Mesenchymal stem cell (in vitro differentiated cells and primary cell): ENCODE measurements at regions not wholly inside any gene's neighbourhood (a gene's known extent, or its start where the extent isn't known, plus 50 kb on each side); places are given as distances from the start of the nearest gene placed in this dataset.

Source experiments
- DNase-seq: peaks from one replicate; pipeline ENCODE4 v3.0.0-alpha.2; 2013
- H2AFZ ChIP-seq: one replicate; pipeline ENCODE4 v1.6.1; 2013; ENCODE audit warnings: low read depth, mild to moderate bottlenecking, control low read depth, inconsistent platforms, low read length, moderate library complexity
- H2AK5ac ChIP-seq: 2 replicates; pipeline ENCODE4 v1.6.1; 2013; ENCODE audit warnings: low read length, moderate library complexity, mild to moderate bottlenecking, inconsistent platforms; ENCODE audit not compliant: severe bottlenecking
- H2BK120ac ChIP-seq: one replicate; pipeline ENCODE4 v1.6.1; 2013; ENCODE audit warnings: low read depth, mild to moderate bottlenecking, inconsistent platforms, low read length, moderate library complexity
- H2BK12ac ChIP-seq, 2 experiments: one replicate each; pipeline ENCODE4 v1.6.1; 2013; ENCODE audit warnings: inconsistent platforms in 2 of 2, low read length in 2 of 2, mild to moderate bottlenecking in 2 of 2, moderate library complexity in 2 of 2, control low read depth in 1 of 2
- H2BK15ac ChIP-seq: one replicate; pipeline ENCODE4 v1.6.1; 2013; ENCODE audit warnings: mild to moderate bottlenecking, low read depth, inconsistent platforms; ENCODE audit not compliant: poor library complexity, severe bottlenecking
- H2BK5ac ChIP-seq: 2 replicates; pipeline ENCODE4 v1.6.1; 2013; ENCODE audit warnings: low read depth, mild to moderate bottlenecking, low read length, control low read depth, inconsistent platforms; ENCODE audit not compliant: poor library complexity, severe bottlenecking
- H3K14ac ChIP-seq, 2 experiments: one replicate each; pipeline ENCODE4 v1.6.1; 2013; ENCODE audit warnings: inconsistent platforms in 2 of 2, low read length in 2 of 2, control low read depth in 1 of 2, mild to moderate bottlenecking in 1 of 2, moderate library complexity in 1 of 2
- H3K18ac ChIP-seq, 2 experiments: one replicate each; pipeline ENCODE4 v1.6.1; 2013; ENCODE audit warnings: inconsistent platforms in 2 of 2, low read length in 2 of 2, control low read depth in 1 of 2, low read depth in 1 of 2, mild to moderate bottlenecking in 1 of 2
- H3K23ac ChIP-seq, 2 experiments: one replicate each; pipeline ENCODE4 v1.6.1; 2013; ENCODE audit warnings: inconsistent platforms in 2 of 2, low read length in 2 of 2, mild to moderate bottlenecking in 2 of 2, moderate library complexity in 2 of 2, control low read depth in 1 of 2
- H3K27ac ChIP-seq: 2 replicates; pipeline ENCODE4 v1.5.1; 2013; ENCODE audit warnings: mild to moderate bottlenecking, moderate library complexity, low read length, control low read depth, inconsistent platforms; ENCODE audit not compliant: poor library complexity, severe bottlenecking
- H3K27me3 ChIP-seq, 2 experiments: 2 replicates each; pipeline versions ENCODE4 v1.6.1 to v1.7.0; 2013; ENCODE audit warnings: low read length in 2 of 2, mild to moderate bottlenecking in 2 of 2, moderate library complexity in 2 of 2, control low read depth in 1 of 2, inconsistent platforms in 1 of 2; ENCODE audit not compliant: control insufficient read depth in 1 of 2, insufficient read depth in 1 of 2
- H3K36me3 ChIP-seq, 2 experiments: 2 replicates each; pipeline versions ENCODE4 v1.6.1 to v1.7.0; 2013; ENCODE audit warnings: low read length in 2 of 2, control low read depth in 1 of 2, inconsistent platforms in 1 of 2, low read depth in 1 of 2, mild to moderate bottlenecking in 1 of 2; ENCODE audit not compliant: insufficient read depth in 2 of 2, control insufficient read depth in 1 of 2
- H3K4ac ChIP-seq, 2 experiments: one replicate each; pipeline ENCODE4 v1.6.1; 2013; ENCODE audit warnings: inconsistent platforms in 2 of 2, low read length in 2 of 2, mild to moderate bottlenecking in 2 of 2, moderate library complexity in 2 of 2, control low read depth in 1 of 2, low read depth in 1 of 2
- H3K4me1 ChIP-seq: 2 replicates; pipeline ENCODE4 v1.6.1; 2013; ENCODE audit warnings: low read depth, low read length, control low read depth; ENCODE audit not compliant: control insufficient read depth, insufficient read depth
- H3K4me2 ChIP-seq: 2 replicates; pipeline ENCODE4 v1.6.1; 2013; ENCODE audit warnings: low read length, mild to moderate bottlenecking, inconsistent platforms; ENCODE audit not compliant: poor library complexity, severe bottlenecking
- H3K4me3 ChIP-seq, 2 experiments: 2 replicates each; pipeline versions ENCODE4 v1.5.1 to v1.7.0; 2013; ENCODE audit warnings: low read length in 2 of 2, mild to moderate bottlenecking in 2 of 2, control low read depth in 1 of 2, low read depth in 1 of 2; ENCODE audit not compliant: insufficient read depth in 1 of 2
- H3K79me1 ChIP-seq: replicated peaks from 2 replicates; pipeline ENCODE4 v1.6.1; 2013; ENCODE audit warnings: mild to moderate bottlenecking, control low read depth, low read length, inconsistent platforms; ENCODE audit not compliant: poor library complexity, severe bottlenecking
- H3K9ac ChIP-seq: 2 replicates; pipeline ENCODE4 v1.7.0; 2013; ENCODE audit warnings: mild to moderate bottlenecking, low read length, moderate library complexity
- H3K9me3 ChIP-seq: 2 replicates; pipeline ENCODE4 v1.7.0; 2013; ENCODE audit warnings: mild to moderate bottlenecking, low read length; ENCODE audit not compliant: control insufficient read depth
- H4K8ac ChIP-seq: one replicate; pipeline ENCODE4 v1.6.1; 2013; ENCODE audit warnings: inconsistent platforms, mild to moderate bottlenecking, low read length, moderate library complexity
- H4K91ac ChIP-seq: one replicate; pipeline ENCODE4 v1.6.1; 2013; ENCODE audit warnings: mild to moderate bottlenecking, low read length, inconsistent platforms
- WGBS: methylation state at CpG from one replicate; pipeline ENCODE4 v1.1.7; 2013; ENCODE audit warnings: mixed read lengths; 5-methylcytosine and 5-hydroxymethylcytosine counted together

- Histone ChIP-seq H2BK5ac (no peak overlapping the region), H3K18ac (no peak overlapping the region), H2AFZ (no peak overlapping the region), H3K9me3 (peaks cover 15% of the 10 kb centered on the region), H4K8ac (no peak overlapping the region), H3K9ac (no peak overlapping the region), H3K4me1 (no peaks in the 10 kb centered on the region), H3K4me3 (no peak overlapping the region), H3K14ac (no peak overlapping the region), H2BK15ac (no peak overlapping the region), H4K91ac (no peak overlapping the region), H3K27me3 (peaks cover 0 to 4% of the 10 kb centered on the region in 2 experiments), H2AK5ac (peak overlapping the region; percentile 45), H3K79me1 (no peaks in the 10 kb centered on the region), H3K36me3 (no peaks in the 10 kb centered on the region), H2BK12ac (no peak overlapping the region), H3K23ac (no peak overlapping the region), H3K4ac (no peak overlapping the region), H2BK120ac (no peak overlapping the region), H3K4me2 (no peak overlapping the region), H3K27ac (no peak overlapping the region)
- DNase-seq: peak; percentile 33
- WGBS: 80% methylated on average over 1 of the region's 2 CpGs
Measured at GRCh38 chr5:73327908-73328455, 120.6 kb downstream of the FOXD1 start.

GRCh38 chr5:73325546-73325945, 123.0 kb downstream of the FOXD1 start:
- Histone ChIP-seq H3K36me3 (no peaks in the 10 kb centered on the region), H3K4me1 (peaks cover 6% of the 10 kb centered on the region), H2BK12ac (no peak overlapping the region), H2AFZ (no peak overlapping the region), H3K14ac (no peak overlapping the region), H3K9me3 (peaks cover 4% of the 10 kb centered on the region), H3K27ac (no peak overlapping the region), H2BK5ac (no peak overlapping the region), H3K9ac (no peak overlapping the region), H3K18ac (no peak overlapping the region), H4K8ac (no peak overlapping the region), H3K79me1 (no peaks in the 10 kb centered on the region), H3K23ac (no peak overlapping the region), H2BK15ac (no peak overlapping the region), H2AK5ac (no peak overlapping the region), H3K4me2 (no peak overlapping the region), H2BK120ac (no peak overlapping the region), H3K4me3 (no peak overlapping the region), H3K27me3 (peaks cover 0 to 4% of the 10 kb centered on the region in 2 experiments), H3K4ac (no peak overlapping the region), H4K91ac (no peak overlapping the region)
- WGBS: 94% methylated on average over 3 of the region's 3 CpGs
- no peak for DNase-seq

GRCh38 chr5:73323466-73323865, 125.1 kb downstream of the FOXD1 start:
- no peak overlapping the region for H2BK5ac ChIP-seq
- no peak overlapping the region for H3K4me2 ChIP-seq
- H2AFZ ChIP-seq: no peak overlapping the region
- H3K27me3 ChIP-seq: peaks cover 0 to 4% of the 10 kb centered on the region in 2 experiments
- no peak overlapping the region for H3K18ac ChIP-seq
- no peak overlapping the region for H3K9ac ChIP-seq
- H2AK5ac ChIP-seq: peak overlapping the region; percentile 29
- no peak overlapping the region for H2BK15ac ChIP-seq
- H3K79me1 ChIP-seq: no peaks in the 10 kb centered on the region
- no peak overlapping the region for H3K4me3 ChIP-seq
- no peak overlapping the region for H4K8ac ChIP-seq
- H3K36me3 ChIP-seq: no peaks in the 10 kb centered on the region
- no peaks in the 10 kb centered on the region for H3K9me3 ChIP-seq
- H4K91ac ChIP-seq: no peak overlapping the region
- H3K23ac ChIP-seq: no peak overlapping the region
- H3K4ac ChIP-seq: no peak overlapping the region
- H3K4me1 ChIP-seq: peaks cover 6% of the 10 kb centered on the region
- WGBS: 92% methylated on average over 4 of the region's 5 CpGs
- no peak for DNase-seq
- H2BK12ac ChIP-seq: no peak overlapping the region
- H3K27ac ChIP-seq: no peak overlapping the region
- H3K14ac ChIP-seq: no peak overlapping the region
- H2BK120ac ChIP-seq: no peak overlapping the region

- Histone ChIP-seq H3K9me3 (no peaks in the 10 kb centered on the region), H4K8ac (no peak overlapping the region), H3K36me3 (no peaks in the 10 kb centered on the region), H2BK5ac (peak overlapping the region; percentile 8), H3K27me3 (peaks cover 0 to 4% of the 10 kb centered on the region in 2 experiments), H4K91ac (no peak overlapping the region), H3K4ac (no peak overlapping the region), H2BK15ac (no peak overlapping the region), H3K14ac (no peak overlapping the region), H3K18ac (no peak overlapping the region), H3K27ac (peak overlapping the region; percentile 84), H2AK5ac (peak overlapping the region; percentile 92), H3K4me3 (no peak overlapping the region), H3K4me1 (peaks cover 7% of the 10 kb centered on the region), H3K79me1 (no peaks in the 10 kb centered on the region), H3K23ac (no peak overlapping the region), H2BK12ac (no peak overlapping the region), H2BK120ac (peak overlapping the region; percentile 23), H3K9ac (no peak overlapping the region), H2AFZ (no peak overlapping the region), H3K4me2 (no peak overlapping the region)
- whole genome bisulfite sequencing: 91% methylated on average over 6 of the region's 9 CpGs
- no peak for DNase-seq
Measured at GRCh38 chr5:73322437-73323076, 126.0 kb downstream of the FOXD1 start.
